Muscle layer of duodenum (tissue), 2 donors: ENCODE measurements at regions not wholly inside any gene's neighbourhood (a gene's known extent, or its start where the extent isn't known, plus 50 kb on each side); places are given as distances from the start of the nearest gene placed in this dataset.
"Not testable (repeated sequence)": the region's sequence is repeated elsewhere in the genome, so short reads cannot be mapped to it uniquely, and the experiment has no call there.

Experiments
- H3K27ac ChIP-seq: one replicate; pipeline ENCODE4 v1.7.0; 2013; ENCODE audit warnings: mild to moderate bottlenecking, low read length
- H3K27me3 ChIP-seq: one replicate; pipeline ENCODE4 v1.7.0; 2013; ENCODE audit warnings: low read depth, mild to moderate bottlenecking, control low read depth, low read length
- H3K36me3 ChIP-seq, 2 donors: one replicate each; pipeline ENCODE4 v1.7.0; 2013; ENCODE audit warnings: low read length in 2 of 2, control low read depth in 1 of 2, mild to moderate bottlenecking in 1 of 2; ENCODE audit not compliant: insufficient read depth in 2 of 2, control insufficient read depth in 1 of 2
- H3K4me1 ChIP-seq, 2 donors: one replicate each; pipeline ENCODE4 v1.7.0; 2013; ENCODE audit warnings: low read length in 2 of 2, mild to moderate bottlenecking in 2 of 2, control low read depth in 1 of 2, moderate library complexity in 1 of 2; ENCODE audit not compliant: insufficient read depth in 2 of 2, control insufficient read depth in 1 of 2
- H3K4me3 ChIP-seq, 2 donors: one replicate each; pipeline ENCODE4 v1.7.0; 2013; ENCODE audit warnings: low read length in 2 of 2, low read depth in 1 of 2, mild to moderate bottlenecking in 1 of 2
- H3K9me3 ChIP-seq, 2 donors: one replicate each; pipeline ENCODE4 v1.7.0; 2013; ENCODE audit warnings: low read length in 2 of 2, control low read depth in 1 of 2, mild to moderate bottlenecking in 1 of 2; ENCODE audit not compliant: control insufficient read depth in 1 of 2
- donor health status: healthy.

DNA sequence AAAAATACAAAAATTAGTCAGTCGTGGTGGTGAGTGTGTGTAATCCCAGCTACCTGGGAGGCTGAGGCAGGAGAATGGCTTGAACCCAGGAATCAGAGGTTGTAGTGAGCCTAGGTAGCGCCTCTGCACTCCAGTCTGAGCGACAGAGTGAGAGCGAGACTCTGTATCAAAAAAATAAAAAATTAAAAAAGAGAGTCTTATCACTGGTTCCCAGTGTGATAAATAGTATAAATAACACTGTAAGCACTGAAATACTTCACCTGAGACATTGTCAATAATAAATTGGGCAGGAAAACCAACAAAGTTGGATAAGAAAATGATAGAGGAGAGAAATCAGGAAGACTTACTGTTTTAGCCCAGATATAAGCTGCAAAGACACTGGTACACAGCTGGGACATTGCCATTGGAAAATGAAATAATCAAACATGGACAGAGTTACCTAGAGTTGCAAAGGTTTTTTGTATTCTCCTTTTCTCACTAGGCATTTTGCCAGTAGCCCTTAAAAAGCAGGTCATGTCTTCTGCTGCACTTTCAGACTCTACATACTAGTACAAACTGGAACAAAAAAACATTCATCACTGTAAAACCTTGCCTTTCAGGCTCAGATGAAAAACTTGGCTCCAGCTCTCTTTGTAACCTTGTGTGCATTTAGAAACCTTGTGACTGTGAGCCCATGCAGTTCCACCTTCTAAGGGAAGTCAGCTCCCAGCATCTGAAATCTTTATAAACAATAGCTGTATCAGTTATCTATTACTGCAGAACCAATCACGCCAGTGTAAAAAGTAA is 55.0 kb upstream of the PPP1R2C start:
- Histone ChIP-seq H3K27ac (no peak overlapping the region), H3K27me3 (no peaks in the 10 kb centered on the region), H3K9me3 (no peaks in the 10 kb centered on the region), H3K36me3 (no peaks in the 10 kb centered on the region), H3K4me1 (no peaks in the 10 kb centered on the region), H3K4me3 (no peak overlapping the region)

DNA sequence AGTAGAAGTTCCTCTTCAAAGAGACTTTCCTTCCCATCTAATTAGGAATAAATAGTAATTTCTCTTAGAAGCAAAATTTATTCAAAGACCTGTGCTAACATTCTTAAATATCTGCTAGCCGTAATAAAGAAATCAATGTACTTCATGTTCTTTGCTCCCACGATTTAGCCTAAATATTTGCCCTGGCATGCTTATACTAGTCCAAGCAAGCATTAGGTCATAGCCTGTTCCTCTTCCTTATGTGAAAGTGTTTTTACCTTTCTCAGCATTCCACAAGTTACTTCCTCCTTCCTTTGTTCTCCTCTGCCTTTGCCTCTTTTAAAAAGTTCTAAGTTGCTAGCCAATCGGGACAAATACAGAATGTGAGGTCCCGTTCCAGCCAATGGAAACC is 55.6 kb upstream of the PPP1R2C start:
- H3K4me3 ChIP-seq, H3K4me1 ChIP-seq, H3K27me3 ChIP-seq, H3K27ac ChIP-seq, H3K9me3 ChIP-seq, H3K36me3 ChIP-seq: not testable (repeated sequence)

DNA sequence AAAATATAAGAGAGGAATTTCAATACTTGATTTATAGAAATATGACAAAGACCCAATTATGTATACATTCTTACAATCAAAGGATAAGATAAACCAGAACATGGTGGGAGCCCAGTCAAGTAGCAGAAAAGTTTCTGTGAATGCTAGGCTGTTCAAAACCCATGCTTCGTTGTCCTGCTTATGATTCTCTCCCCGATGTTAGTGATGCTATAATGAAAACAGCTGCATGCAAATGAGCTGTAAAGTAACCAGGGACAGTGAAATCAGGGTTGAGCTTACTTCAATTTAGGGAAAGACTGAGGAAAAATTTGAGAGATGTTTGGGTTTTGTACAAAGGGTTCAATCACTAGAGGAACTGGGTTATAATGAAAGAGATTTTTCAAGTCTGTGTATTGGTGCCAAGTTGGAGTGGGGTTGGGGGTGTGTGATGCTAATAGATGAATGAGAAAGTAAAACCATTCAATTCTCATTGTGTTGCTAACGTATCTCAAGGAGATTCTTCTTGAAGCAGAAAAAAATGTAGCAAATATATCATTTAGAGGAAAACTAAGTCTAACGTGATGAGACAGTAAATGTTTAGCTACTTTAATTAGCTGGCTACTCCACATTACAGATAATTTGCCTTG is 59.3 kb upstream of the PPP1R2C start:
- Histone ChIP-seq H3K4me3 (no peak overlapping the region), H3K27ac (no peak overlapping the region), H3K4me1 (no peaks in the 10 kb centered on the region), H3K9me3 (no peaks in the 10 kb centered on the region), H3K27me3 (no peaks in the 10 kb centered on the region), H3K36me3 (no peaks in the 10 kb centered on the region)

DNA sequence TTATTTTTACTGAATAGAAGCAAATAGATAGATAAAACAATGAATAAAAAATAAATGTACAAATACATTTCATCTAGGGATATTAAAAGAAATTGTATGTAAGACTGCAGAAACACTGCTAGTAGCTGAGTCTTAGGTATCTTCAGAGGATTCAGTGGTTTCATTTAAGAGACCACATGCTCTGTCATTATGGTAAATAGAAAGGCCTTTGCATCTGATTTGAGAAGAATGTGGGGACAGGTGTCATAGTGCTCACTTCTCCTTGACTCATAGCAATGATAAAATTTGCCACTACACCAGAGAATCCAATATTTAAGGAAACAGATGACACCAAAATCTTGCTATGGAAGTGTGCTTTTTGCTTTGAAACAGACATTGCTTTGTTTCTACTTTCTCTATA is 59.8 kb upstream of the PPP1R2C start:
- no peak overlapping the region for H3K27ac ChIP-seq
- no peaks in the 10 kb centered on the region for H3K4me1 ChIP-seq
- no peaks in the 10 kb centered on the region for H3K27me3 ChIP-seq
- H3K9me3 ChIP-seq, result no peaks in the 10 kb centered on the region
- no peak overlapping the region for H3K4me3 ChIP-seq
- H3K36me3 ChIP-seq, result no peaks in the 10 kb centered on the region

GRCh38 chrX:42839632-42840031 is 61.7 kb upstream of the PPP1R2C start:
- no peaks in the 10 kb centered on the region for H3K9me3 ChIP-seq
- H3K4me3 ChIP-seq, result no peak overlapping the region
- no peaks in the 10 kb centered on the region for H3K36me3 ChIP-seq
- no peaks in the 10 kb centered on the region for H3K4me1 ChIP-seq
- H3K27ac ChIP-seq, result no peak overlapping the region
- H3K27me3 ChIP-seq, result no peaks in the 10 kb centered on the region

DNA sequence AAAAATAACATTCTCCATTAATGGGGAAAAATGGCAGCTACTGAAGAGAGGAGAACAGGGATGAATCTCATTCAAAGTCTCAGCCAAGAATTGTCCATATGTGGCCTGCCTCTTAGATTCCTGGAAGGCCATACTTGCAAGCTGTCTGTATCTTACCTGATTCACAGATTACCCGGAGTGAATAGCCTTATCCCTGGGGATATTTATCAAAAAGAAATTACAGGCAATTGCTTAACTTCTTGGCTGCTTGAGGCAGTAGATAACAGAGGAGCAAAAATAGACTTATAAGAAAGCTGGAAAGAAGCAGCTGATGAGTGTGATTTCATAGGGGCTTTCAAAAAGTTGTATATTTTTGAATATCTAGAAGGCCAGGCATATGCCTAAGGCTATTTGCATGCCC is 68.8 kb upstream of the PPP1R2C start:
- no peak overlapping the region for H3K4me3 ChIP-seq
- H3K27ac ChIP-seq, result no peak overlapping the region
- H3K4me1 ChIP-seq, result no peaks in the 10 kb centered on the region
- no peaks in the 10 kb centered on the region for H3K27me3 ChIP-seq
- no peaks in the 10 kb centered on the region for H3K36me3 ChIP-seq
- H3K9me3 ChIP-seq, result peaks cover 0 to 2% of the 10 kb centered on the region in 2 donors

DNA sequence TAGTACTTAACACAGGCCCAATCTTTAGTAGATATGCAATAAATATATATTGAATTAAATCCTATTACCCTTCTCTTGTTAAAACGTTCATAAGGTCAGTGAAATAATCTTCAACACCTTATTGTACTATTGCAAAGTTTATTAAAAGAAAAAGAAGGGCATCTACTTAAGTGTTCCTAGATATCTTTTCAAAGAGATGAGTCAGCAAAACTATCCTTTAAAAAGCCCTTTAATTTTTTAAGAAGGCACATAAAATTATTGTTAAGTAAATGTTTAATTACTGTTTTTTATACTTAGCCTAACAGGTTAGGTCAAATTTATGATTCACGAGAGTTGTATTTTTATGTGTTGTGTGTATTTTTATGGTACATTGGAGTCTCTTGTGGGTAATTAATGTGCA is 77.3 kb upstream of the PPP1R2C start:
- Histone ChIP-seq H3K27me3 (no peaks in the 10 kb centered on the region), H3K4me1 (no peaks in the 10 kb centered on the region), H3K36me3 (no peaks in the 10 kb centered on the region), H3K9me3 (no peaks in the 10 kb centered on the region), H3K4me3 (no peak overlapping the region), H3K27ac (no peak overlapping the region)

DNA sequence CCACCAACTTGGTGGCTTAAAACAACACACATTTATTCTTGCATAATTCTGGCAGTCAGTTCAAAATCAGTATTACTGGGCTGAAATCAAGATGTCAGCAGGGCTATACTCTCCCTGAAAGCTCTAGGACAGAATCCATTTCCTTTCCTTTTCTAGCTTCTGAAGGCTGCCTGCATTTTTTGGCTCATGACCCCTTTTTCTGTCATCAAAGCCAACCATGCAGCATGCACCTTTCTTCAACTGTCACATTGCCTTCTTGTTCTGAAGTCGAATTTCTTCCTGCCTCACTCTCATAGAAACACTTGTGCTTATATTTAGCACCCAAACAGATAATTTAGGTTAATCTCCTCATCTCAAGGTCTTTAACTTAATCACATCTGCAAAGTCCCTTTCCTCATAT is 79.8 kb upstream of the PPP1R2C start:
- Histone ChIP-seq H3K27ac (no peak overlapping the region), H3K36me3 (no peaks in the 10 kb centered on the region), H3K27me3 (no peaks in the 10 kb centered on the region), H3K9me3 (no peaks in the 10 kb centered on the region), H3K4me3 (no peak overlapping the region), H3K4me1 (no peaks in the 10 kb centered on the region)

- Histone ChIP-seq H3K4me1 (no peaks in the 10 kb centered on the region), H3K36me3 (no peaks in the 10 kb centered on the region), H3K9me3 (no peaks in the 10 kb centered on the region), H3K27ac (no peak overlapping the region), H3K27me3 (no peaks in the 10 kb centered on the region), H3K4me3 (no peak overlapping the region)
Observed at GRCh38 chrX:42869011-42869410, 91.0 kb upstream of the PPP1R2C start.

GRCh38 chrX:42869659-42870476 is 91.9 kb upstream of the PPP1R2C start:
- Histone ChIP-seq H3K4me1 (no peaks in the 10 kb centered on the region), H3K4me3 (no peak overlapping the region), H3K9me3 (no peaks in the 10 kb centered on the region), H3K27ac (no peak overlapping the region), H3K36me3 (no peaks in the 10 kb centered on the region), H3K27me3 (no peaks in the 10 kb centered on the region)

DNA sequence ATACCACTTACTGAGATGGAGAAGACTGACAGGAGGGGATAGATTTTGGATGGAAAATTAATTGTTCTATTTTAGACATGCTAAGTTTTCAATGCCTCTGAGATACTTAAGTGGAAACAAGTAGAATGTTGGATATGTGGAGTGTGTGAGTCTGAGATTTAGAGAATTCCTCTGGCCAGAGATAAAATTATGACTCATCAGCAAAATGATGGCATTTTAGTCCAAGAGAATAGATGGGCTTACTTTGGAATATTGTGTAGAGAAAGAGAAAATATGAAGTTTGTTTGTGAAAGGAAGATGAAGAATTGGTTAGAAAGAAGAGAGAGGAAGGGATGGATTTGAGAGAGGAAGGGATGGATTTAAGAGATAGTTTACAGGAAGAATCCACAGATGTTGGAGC is 108.6 kb upstream of the PPP1R2C start:
- no peaks in the 10 kb centered on the region for H3K9me3 ChIP-seq
- H3K36me3 ChIP-seq, result no peaks in the 10 kb centered on the region
- H3K27ac ChIP-seq, result no peak overlapping the region
- no peak overlapping the region for H3K4me3 ChIP-seq
- no peaks in the 10 kb centered on the region for H3K27me3 ChIP-seq
- no peaks in the 10 kb centered on the region for H3K4me1 ChIP-seq
